GM21390 (cell line): ENCODE measurements at regions not wholly inside any gene's neighbourhood (a gene's known extent, or its start where the extent isn't known, plus 50 kb on each side); places are given as distances from the start of the nearest gene placed in this dataset.
"Not testable (repeated sequence)": the region's sequence is repeated elsewhere in the genome, so short reads cannot be mapped to it uniquely, and the experiment has no call there.

Experiments used
- ATAC-seq: cut with Tn5 transposase; IDR thresholded peaks from one replicate; pipeline ENCODE4 v1.9.1; 2021; ENCODE audit not compliant: unreplicated experiment

DNA sequence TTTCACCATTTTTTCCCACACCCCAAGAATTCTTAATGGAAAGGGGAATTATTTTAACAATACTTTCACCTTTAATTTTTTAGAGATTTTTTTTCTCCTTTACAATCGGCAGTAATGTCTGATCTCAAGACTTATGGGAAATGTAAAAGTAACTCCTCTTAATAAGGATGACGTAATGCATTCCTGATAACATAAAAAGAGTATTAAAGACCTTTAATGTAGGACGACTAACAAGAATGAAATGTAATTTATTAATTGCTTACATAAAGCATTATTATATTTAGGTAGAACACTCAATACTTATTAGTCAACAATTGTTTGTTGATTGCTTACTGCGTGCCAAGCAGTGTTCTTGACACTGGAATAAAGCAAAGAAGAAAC is 416.8 kb upstream of the NAALADL2 start:
- ATAC-seq: no peak

DNA sequence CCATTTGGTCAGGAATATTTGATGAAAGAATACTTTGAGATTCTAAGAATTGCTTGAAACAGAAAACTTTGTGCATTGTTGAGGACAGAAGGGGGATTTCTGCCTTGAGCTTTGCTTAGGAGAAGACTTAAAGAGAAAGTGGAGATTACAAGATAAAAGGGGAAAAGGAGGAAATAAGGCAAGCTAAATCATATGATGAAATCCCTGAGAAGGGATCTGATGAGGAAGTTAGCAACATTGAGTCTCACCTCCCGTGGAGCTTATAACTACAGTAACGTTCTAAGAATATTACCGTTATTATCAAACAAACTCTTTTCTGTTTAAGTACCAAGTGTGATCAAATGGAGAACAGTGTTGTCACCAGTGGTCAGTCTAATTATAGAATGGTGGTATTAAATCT is 414.7 kb upstream of the NAALADL2 start:
- no peak for ATAC-seq

DNA sequence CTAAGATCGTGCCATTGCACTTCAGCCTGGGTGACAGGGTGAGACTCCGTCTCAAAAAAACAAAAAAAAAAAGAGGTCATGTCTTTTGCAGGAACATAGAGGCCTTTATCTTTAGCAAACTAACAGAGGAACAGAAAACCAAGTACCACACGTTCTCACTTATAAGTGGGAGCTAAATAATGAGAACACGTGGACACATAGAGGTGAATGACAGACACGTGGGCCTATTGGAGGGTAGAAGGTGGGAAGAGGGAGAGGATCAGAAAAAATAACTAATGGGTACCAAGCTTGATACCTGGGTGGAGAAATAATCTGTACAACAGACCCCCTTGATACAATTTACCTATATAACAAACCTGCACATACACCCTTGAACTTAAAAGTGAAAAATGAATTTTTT is 401.4 kb upstream of the NAALADL2 start:
- no peak for ATAC-seq

DNA sequence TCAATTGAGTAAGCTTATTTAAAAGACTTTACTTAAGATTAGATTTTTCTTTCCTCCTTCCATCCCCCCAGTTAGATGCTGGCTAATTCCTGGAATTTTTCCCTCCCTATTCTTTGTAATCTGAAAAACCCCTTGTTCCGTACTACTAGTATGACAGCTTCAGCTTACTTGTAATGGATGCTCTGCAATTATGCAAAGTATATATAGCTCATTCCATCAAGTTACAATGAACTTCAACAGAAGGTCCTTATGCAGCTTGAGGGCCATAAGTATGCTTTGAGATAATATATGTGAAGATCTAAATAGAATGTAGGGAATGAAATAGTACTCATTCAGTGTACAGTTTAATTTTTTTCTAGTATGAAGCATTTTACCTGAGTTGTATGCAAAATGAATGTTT is 398.3 kb upstream of the NAALADL2 start:
- ATAC-seq: no peak

DNA sequence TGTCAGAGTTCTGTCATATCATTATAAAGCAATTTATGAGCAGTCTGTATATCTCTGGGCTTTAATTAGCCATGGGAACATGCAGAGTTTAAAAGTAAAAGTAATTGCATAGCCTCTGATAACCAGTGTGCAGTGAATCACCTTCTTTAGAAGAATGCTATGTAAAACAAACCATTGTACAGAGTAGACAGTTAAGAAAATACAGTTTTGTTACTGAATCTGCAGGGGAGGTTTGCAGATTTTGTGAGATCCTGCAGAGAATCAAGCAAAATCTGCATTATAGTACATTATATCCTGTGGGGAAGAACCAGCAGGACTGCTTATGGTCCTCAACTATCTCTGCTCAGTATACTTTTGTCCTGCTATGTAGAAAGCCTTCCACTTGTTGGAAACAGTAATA is 396.2 kb upstream of the NAALADL2 start:
- no peak for ATAC-seq

DNA sequence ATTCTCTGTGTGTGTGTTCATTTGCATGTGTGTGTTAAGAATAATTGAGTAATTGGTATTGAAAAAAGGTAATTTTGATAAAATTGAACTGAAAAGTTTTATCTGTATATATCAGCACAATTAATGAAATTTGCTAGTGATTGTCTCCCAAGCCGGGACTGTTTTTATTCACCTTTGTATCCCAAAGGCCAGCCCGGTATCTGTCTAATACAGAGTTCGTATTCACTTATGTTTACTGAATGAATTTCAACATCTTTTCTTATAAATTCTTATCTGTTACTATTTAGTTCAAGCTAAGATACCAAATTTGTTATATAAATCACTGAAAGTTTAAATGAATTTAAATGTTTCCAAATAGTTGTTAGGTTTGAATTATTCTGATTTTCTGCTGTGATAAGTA is 394.0 kb upstream of the NAALADL2 start:
- no peak for ATAC-seq

DNA sequence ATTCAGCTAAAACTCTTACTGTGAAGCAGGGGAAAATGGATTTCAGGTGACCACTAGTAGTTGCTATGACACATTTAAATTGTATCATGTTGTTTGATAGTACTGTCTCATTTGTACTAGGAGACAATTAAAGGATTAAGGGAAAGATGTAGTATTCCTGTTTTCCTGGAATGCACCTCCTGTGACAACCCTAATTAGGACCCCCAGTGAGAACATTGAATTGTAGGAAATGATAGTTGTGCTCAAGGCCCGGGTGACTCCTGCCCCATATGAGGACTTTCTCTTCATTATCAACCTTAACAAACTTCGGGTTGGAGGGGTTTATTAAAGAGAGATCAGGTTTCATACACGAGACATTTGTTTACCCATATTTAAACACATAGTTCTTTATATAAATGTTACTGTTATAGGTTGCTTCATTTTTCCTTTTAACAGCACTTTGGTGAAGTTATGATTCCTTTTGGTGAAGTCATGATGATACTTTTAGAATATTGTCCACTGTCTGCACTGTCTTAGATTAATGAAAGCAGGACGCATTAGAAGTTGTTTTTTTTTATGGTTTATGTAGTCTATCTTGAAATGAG is 392.6 kb upstream of the NAALADL2 start:
- no peak for ATAC-seq

DNA sequence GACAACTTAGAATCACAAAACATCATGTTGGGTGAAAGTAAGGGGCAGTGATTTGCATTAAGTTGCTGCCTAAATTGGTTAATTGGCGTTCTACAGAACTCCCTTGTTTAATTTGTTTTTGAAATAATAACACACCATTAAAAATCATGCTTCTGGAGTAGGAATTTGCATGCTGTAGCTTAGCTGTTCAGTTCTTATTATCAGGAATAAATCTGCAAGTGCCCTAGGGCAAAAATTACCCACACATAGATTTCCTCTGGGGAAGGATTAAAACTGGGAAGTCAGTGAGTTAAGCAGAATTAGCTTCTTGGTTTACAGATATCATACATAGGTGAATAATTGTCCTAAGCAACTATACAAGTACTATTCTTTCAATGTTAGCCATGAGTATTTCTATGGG is 381.6 kb upstream of the NAALADL2 start:
- ATAC-seq: no peak

- ATAC-seq: no peak
These were observed 378.4 kb upstream of the NAALADL2 start for GRCh38 chr3:174480767-174481166.

DNA sequence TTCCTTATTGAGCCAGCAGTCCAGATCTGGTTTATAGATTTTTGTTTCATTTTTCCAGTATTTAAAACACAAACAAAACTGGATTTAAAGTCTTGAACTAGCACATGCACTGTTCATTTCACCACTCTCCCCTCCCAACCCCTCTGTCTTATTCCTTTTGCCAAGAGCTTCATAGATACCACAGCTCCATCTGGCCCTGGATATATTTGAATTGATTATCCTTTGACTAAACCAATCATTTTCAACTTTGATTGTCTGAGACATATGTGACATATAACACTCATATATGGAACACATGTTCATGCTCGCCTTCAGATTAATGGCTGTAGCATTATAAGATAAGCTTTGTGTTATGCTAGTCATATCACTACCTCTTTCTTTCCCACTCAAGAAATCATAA is 376.6 kb upstream of the NAALADL2 start:
- no peak for ATAC-seq

DNA sequence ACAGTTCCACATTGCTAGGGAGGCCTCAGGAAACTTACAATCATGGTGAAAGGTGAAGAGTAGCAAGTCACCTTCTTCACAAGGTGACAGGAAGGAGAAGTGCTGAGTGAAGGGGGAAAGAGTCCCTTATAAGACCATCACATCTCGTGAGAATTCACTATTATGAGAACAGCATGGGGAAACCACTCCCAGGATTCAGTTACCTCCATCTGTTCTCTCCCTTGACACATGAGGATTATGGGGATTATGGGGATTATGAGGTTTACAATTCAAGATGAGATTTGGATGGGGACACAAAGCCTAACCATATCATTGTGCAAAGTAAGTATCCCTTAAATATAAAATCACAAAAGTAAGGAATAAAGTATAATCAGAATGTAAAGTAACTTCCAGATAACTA is 375.9 kb upstream of the NAALADL2 start:
- ATAC-seq: no peak

- ATAC-seq: not testable (repeated sequence)
These were observed 375.3 kb upstream of the NAALADL2 start for GRCh38 chr3:174483856-174484255.

DNA sequence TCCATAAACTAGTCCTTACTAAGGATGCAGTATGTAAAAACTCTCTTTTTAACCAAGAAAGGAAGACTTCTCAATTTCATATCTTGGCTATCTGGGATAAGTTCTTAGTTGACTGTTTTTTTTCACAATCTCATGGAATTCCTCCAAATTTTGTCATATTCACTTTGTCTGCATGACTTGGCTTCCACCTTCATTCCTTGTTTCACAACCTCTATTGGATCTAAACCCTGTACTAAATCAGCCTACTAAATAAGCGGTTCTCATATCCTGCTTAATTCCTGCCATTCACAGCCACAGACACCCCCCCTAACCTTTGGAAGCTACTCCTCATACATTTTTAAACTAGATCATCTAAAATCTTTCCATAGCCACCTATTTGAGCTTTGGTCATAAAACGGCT is 370.6 kb upstream of the NAALADL2 start:
- ATAC-seq: no peak

GRCh38 chr3:174495311-174495710 is 363.8 kb upstream of the NAALADL2 start:
- no peak for ATAC-seq

DNA sequence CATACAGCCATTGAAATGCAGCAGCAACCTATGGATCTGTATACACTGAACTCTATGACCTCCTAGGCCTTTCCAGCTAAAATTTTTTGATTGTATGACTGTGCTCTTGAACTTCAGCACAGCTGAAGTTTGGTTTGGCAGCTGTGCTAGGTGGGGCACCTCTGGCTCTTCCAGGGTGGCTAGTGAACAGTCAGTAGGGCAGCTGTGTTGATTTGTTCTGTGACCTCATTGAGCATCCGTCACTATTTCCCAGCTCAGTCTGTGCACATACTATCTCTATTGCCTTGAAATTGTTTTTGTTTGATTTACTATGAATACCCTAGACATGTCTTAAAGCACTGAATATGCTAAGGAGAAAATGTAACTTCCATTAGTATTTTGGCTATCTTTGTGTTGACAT is 363.2 kb upstream of the NAALADL2 start:
- ATAC-seq: no peak

- ATAC-seq: no peak
These were observed 360.5 kb upstream of the NAALADL2 start for GRCh38 chr3:174498638-174499037.

GRCh38 chr3:174505266-174505665 is 353.9 kb upstream of the NAALADL2 start:
- ATAC-seq: no peak

DNA sequence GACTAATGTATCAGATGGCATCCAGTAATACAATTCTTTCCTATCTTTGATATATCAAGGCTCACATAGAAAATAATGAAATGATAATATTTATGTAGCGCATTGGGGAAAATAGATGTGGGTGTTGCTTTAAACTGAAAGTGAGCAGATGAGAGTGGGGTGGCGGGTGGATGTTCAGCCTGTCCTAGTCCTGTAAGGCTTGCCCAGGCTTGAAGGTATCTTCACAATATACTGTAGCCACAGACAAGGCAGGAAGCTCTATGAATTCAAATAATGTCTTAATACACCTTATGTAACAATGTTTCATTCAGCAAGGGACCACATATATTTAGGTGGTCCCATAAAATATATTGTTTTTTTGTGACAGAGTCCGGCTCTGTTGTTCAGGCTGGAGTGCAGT is 334.9 kb upstream of the NAALADL2 start:
- ATAC-seq: no peak

GRCh38 chr3:174529298-174529697 is 329.8 kb upstream of the NAALADL2 start:
- ATAC-seq: no peak

GRCh38 chr3:174531262-174531982 is 327.7 kb upstream of the NAALADL2 start:
- ATAC-seq: no peak

- no peak for ATAC-seq
These were observed 326.9 kb upstream of the NAALADL2 start for GRCh38 chr3:174532216-174532615.

GRCh38 chr3:174532776-174533175 is 326.4 kb upstream of the NAALADL2 start:
- no peak for ATAC-seq

DNA sequence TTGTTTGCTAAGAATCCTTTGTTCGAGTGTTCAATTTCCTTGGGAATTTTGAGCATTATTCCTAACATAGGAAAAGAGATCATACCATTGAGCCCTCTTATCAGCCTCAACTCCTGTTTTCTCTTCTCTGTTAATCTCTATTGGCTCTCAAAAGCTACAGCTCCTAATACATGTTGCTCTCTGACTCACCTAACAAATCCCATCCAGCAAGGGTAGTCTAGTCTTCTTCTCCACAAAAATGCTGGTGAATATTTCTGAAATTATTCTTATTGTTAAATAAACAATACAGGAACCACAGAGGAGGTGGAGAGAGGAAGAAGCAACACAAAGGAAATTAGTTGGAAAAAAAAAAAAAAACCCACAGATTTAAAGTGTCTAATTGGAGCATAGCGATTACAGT is 325.8 kb upstream of the NAALADL2 start:
- no peak for ATAC-seq
